Stimulated activated naive CD8-positive, alpha-beta T cell treated with anti-CD3 and anti-CD28 coated beads, Interleukin-15, Interleukin-2, amounts not matched to agents 100 U/mL and 50 U/mL, for 24 hours (primary cell): ENCODE measurements at regions not wholly inside any gene's neighbourhood (a gene's known extent, or its start where the extent isn't known, plus 50 kb on each side); places are given as distances from the start of the nearest gene placed in this dataset.
"Not testable (repeated sequence)": the region's sequence is repeated elsewhere in the genome, so short reads cannot be mapped to it uniquely, and the experiment has no call there.

Experiments used
- ATAC-seq: fragments of 150-1000 bp; cut with Tn5 transposase; one replicate; pipeline ENCODE4 v1.10.0; 2021
- DNase-seq: peaks from one replicate; pipeline ENCODE4 v3.0.0; 2021

DNA sequence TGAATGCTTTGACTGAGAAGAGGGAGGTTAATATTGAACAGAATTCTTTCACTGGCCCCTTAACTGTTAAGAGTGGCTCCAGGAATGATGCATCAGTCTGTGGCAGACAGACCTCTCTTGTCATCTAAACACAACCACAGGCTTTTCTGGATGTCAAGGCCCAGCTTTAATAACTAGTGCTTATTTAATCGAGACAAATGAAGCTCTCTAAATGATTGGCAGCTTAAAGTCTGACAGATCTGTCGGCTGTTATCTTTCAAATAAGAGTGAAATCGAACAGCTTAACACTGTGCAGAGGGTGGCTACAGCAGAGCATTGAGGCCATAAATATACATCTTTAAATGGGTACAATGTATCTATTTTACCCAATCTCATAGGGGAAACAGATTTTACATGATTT is 500.8 kb upstream of the PABPC4L start:
- no peak for DNase-seq
- ATAC-seq = no peak

DNA sequence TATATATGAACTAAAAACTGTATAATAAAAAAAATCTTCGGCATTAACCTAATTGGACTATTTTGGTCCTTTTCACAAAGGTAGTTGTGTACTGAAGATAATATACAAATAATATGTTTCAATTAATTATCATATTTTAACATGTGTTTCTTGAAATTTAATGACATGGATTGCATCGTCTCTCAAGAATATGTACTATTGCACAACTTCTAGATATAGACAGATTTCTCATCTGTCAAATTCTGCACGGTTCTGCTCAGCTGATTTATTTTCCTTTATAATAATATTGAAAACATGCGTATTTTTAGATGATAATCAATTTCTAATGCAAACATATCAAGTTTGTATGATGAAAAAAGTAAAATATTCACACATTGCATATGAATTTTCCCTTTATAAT is 498.7 kb upstream of the PABPC4L start:
- no peak for DNase-seq

GRCh38 chr4:134698831-134699230 is 497.2 kb upstream of the PABPC4L start:
- not testable (repeated sequence) for ATAC-seq, DNase-seq

More for the DNA sequence above, 498.7 kb upstream of the PABPC4L start:
- ATAC-seq = no peak

- no peak for ATAC-seq
- DNase-seq = no peak
These were observed 493.8 kb upstream of the PABPC4L start for GRCh38 chr4:134695433-134695832.

DNA sequence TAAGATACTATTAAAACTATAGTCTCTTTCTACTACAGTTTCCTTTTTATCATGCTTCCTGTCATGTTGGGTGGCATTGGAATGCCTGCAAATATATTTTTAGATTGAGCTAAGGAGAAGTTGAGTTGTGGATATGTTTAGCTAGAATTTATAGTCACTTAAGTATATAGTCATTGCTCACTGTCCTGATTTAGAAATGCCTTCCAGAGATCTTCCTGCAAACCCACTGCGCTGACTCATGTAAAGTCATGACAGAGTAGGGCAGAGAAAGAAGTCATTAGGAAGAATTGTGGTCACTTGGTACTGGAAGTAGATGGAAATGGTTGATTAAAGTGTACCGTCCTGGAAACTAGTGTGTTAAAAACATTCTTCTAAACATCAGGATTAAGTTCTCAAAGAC is 490.3 kb upstream of the PABPC4L start:
- DNase-seq (no peak), ATAC-seq (no peak)

- ATAC-seq (no peak), DNase-seq (no peak)
These were observed 486.3 kb upstream of the PABPC4L start for GRCh38 chr4:134687646-134688628.

DNA sequence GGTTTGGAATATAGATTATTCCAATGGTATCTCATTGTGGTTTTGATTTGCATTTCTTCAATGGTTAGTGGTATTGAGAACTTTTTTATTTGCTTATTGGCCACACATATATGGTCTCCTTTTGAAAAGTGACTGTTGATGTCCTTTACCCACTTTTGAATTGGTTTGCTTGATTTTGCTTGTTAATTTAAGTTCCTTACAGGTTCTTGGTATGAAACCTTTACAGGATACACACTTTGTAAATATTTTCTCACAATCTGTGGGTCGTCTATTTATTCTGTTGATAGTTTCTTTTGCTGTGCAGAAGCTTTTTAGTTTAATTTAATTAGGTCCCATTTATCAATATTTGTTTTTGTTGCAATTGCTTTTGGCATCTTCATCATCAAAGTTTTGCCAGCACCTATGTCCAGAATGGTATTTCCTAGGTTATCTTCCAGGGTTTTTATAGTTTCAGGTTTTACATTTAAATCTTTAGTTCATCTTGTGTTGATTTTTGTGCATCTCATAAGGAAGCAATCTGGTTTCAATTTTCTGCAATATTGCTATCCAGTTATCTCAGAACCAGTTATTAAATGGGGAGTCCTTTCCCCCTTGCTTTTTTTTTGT is 475.7 kb upstream of the PABPC4L start:
- no peak for DNase-seq

GRCh38 chr4:134668237-134668636 is 466.6 kb upstream of the PABPC4L start:
- no peak for ATAC-seq
- no peak for DNase-seq

More for the DNA sequence above, 475.7 kb upstream of the PABPC4L start:
- ATAC-seq = no peak

DNA sequence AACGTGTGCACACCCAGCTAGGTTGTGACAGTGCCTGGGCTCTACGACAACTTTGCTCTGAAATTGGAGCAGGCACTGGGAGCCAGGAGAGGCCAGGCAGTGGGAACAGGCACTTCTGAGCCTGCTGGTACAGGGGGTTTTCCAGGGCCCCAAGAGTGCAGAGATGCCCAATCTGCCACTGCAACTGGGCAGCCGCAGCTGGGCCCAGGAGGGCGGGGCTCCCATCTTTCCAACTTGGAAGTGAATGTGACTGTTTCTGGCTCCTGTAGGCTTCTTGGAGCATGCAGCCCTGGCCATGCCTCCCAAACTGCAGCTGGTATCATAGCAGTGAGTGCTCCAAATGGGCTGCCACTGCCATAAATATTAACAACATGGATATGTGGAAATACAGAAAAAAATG is 465.1 kb upstream of the PABPC4L start:
- ATAC-seq = no peak
- DNase-seq = no peak

- no peak for ATAC-seq
- DNase-seq = no peak
These were observed 463.8 kb upstream of the PABPC4L start for GRCh38 chr4:134665429-134665828.

DNA sequence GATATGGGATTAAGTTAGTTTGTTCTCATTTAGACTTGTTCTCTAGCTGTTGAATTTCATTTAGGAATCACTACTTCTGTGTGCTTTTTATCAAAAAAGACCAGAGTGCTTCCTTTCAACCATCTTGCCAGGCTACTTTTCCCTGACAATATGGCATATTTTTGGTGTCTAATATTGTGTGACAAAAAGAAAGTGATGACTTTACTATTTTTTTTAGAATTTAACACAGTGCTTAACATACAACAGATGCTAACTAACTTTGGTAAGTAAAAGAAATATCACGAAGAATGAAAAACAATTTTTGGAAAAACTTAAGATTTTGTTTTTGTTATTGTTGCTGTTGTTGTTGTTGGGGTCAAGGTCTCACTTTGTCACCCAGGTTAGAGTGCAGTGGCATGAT is 462.2 kb upstream of the PABPC4L start:
- ATAC-seq (no peak), DNase-seq (no peak)

DNA sequence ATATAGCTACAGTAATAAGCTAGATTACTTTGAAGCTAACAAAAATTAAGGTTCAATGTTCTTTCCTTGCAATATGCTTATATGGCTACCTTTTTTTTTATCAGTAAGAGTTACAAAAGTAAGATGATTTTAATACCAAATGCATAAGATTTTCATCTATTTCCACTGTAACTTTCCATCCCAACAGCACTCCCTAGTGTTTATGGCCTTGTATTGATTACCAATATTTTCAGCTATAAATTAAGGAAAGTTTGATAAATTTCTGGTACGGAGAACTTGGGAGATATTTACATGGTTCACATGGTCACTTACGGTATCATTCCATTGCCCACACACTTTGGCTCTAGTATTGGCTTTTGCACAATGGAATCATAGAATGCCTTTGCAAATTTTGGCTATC is 448.9 kb upstream of the PABPC4L start:
- no peak for DNase-seq
- ATAC-seq = no peak

DNA sequence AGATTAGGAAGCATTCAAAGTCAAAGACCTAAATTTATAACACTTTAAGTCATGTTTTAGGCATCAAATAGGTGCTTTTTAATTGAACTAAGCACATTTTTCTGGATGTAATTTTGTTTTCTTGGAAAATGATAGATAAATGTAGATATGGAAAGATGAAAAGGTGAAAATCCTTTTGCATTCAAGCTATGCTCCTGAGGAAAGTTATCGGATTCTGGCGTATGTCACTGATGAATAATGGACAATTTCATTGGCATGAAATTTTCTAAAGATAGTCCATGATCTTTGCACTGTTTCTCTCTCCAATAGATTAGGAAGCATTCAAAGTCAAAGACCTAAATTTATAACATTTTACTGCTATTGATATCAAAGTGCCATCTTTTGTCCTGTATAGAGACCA is 444.2 kb upstream of the PABPC4L start:
- ATAC-seq = no peak
- DNase-seq = no peak

GRCh38 chr4:134636338-134637051 is 434.9 kb upstream of the PABPC4L start:
- ATAC-seq (no peak), DNase-seq (no peak)

GRCh38 chr4:134634301-134634700 is 432.7 kb upstream of the PABPC4L start:
- ATAC-seq (no peak), DNase-seq (no peak)

GRCh38 chr4:134632056-134632455 is 430.5 kb upstream of the PABPC4L start:
- DNase-seq (no peak), ATAC-seq (no peak)

DNA sequence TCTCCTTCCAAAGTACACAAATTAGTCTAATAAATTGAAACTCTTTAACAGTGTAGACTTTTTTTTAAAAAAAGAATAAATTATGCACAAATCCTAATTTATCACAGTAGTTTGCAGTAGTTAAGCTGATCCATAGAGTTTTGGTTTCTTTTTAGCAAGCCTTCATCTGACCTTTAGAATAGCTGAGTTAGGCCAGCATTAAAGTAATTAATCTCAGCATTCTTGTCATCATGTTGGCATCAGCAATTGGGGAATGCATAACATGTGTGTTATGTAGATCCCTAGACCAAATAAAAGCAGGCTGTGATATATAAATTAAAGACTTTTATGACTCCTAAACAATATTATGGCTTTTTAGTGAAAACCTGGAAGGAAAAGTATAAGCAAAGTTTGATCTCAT is 426.5 kb upstream of the PABPC4L start:
- ATAC-seq (no peak), DNase-seq (no peak)

DNA sequence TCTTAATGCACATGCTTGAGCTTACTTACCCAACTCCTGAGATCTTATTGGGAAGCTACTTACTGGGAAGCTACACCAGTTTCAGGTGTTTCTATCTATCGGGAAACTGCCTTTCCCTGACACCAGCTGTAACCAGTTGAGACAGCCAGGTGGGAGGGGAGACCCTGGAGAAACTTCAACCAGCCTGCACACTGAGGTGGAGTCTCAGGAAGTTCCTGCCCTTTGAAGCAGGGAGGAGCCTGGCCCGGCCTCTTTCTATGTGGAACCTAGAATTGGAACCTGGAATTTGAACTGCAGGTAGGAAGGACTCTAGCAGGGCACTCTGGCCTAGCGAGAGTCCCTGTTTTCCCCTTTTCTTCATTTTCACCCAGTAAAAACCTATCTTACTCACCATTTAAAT is 425.8 kb upstream of the PABPC4L start:
- ATAC-seq = no peak
- no peak for DNase-seq

GRCh38 chr4:134624365-134624764 is 422.8 kb upstream of the PABPC4L start:
- ATAC-seq = no peak
- no peak for DNase-seq

GRCh38 chr4:134622626-134623575 is 421.3 kb upstream of the PABPC4L start:
- DNase-seq, ATAC-seq: not testable (repeated sequence)

DNA sequence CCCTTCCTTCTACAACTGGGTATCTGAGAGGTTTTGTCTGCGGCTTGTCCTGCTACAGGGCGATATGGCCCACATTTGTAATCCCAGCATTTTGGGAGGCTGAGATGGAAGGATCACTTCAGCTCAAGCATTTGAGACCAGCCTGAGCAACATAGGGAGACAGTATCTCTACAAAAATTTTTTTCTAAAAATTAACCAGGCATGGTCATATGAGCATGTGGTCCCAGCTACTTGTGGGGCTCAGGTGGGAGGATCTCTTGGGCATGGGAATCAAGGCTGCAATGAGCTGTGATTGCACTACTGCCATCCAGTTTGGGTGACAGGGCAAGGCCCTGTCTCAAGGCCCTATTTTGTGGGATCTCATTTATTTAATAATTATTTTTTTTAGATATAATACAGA is 420.6 kb upstream of the PABPC4L start:
- ATAC-seq = no peak
- no peak for DNase-seq

DNA sequence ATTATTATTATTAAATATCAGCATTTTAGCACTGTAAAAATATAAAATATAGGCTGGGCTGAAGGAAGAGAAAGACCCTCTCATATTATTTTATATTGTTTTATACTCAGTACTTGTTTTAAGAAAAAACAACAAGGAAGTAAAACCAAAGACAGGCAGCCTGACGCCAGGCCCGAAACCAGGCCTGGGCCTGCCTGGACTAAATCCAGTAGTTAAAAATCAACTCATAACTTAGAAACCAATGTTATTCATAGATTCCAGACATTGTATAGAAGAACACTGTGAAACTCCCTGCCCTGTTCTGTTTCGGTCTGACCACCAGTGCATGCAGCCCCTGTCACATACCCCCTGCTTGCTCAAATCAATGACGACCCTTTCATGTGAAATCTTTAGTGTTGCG is 420.1 kb upstream of the PABPC4L start:
- not testable (repeated sequence) for DNase-seq, ATAC-seq
